Spleen (tissue), 11 donors: ENCODE measurements at regions not wholly inside any gene's neighbourhood (a gene's known extent, or its start where the extent isn't known, plus 50 kb on each side); places are given as distances from the start of the nearest gene placed in this dataset.

ENCODE experiments used
- DNase-seq: peaks from one replicate; pipeline ENCODE4 v3.0.0-alpha.2; 2020
- H3K27ac ChIP-seq, 8 donors: fragments of 200-600 bp; sonication (generic) in 7 of 8; 1 replicate in 4 of 8; 2 replicates in 4 of 8; pipeline versions ENCODE4 v1.5.0 to v1.8.0; 2016 to 2021; ENCODE audit warnings: inconsistent platforms in 4 of 8, mild to moderate bottlenecking in 4 of 8, moderate library complexity in 1 of 8
- H3K27me3 ChIP-seq, 7 donors: fragments of 200-600 bp; sonication (generic) in 6 of 7; replicated peaks in 1 of 7; 1 replicate in 4 of 7; 2 replicates in 3 of 7; pipeline versions ENCODE4 v1.5.0 to v1.8.0; 2016 to 2021; ENCODE audit warnings: inconsistent platforms in 3 of 7, mild to moderate bottlenecking in 1 of 7
- H3K36me3 ChIP-seq, 6 donors: fragments of 200-600 bp; sonication (generic) in 5 of 6; 1 replicate in 4 of 6; 2 replicates in 2 of 6; pipeline versions ENCODE4 v1.5.0 to v1.8.0; 2016 to 2021; ENCODE audit warnings: inconsistent platforms in 2 of 6
- H3K4me1 ChIP-seq, 6 donors: fragments of 200-600 bp; sonication (generic) in 5 of 6; 1 replicate in 3 of 6; 2 replicates in 3 of 6; pipeline versions ENCODE4 v1.5.0 to v1.8.0; 2016 to 2021; ENCODE audit warnings: inconsistent platforms in 3 of 6
- H3K4me3 ChIP-seq, 8 donors: fragments of 200-600 bp; sonication (generic) in 7 of 8; 1 replicate in 4 of 8; 2 replicates in 4 of 8; pipeline versions ENCODE4 v1.5.0 to v1.8.0; 2016 to 2021; ENCODE audit warnings: inconsistent platforms in 4 of 8, mild to moderate bottlenecking in 4 of 8, moderate library complexity in 2 of 8
- H3K9me3 ChIP-seq, 8 donors: fragments of 200-600 bp; sonication (generic) in 7 of 8; 1 replicate in 4 of 8; 2 replicates in 4 of 8; pipeline versions ENCODE4 v1.5.0 to v1.8.0; 2016 to 2021; ENCODE audit warnings: inconsistent platforms in 4 of 8
- CTCF ChIP-seq, 11 experiments: fragments of 200-600 bp in 7 of 11; fragments of 450-650 bp in 4 of 11; sonication (generic) in 4 of 11; IDR thresholded peaks in 8 of 11; conservative IDR thresholded peaks in 3 of 11; 1 replicate in 7 of 11; 2 replicates in 4 of 11; pipeline versions ENCODE4 v1.4.0 to v1.8.0; 2016 to 2021; ENCODE audit warnings: antibody characterized with exemption in 11 of 11, inconsistent platforms in 4 of 11, mild to moderate bottlenecking in 1 of 11
- POLR2A ChIP-seq, 3 donors: fragments of 450-650 bp; IDR thresholded peaks; one replicate each; pipeline ENCODE4 v1.5.1; 2017; ENCODE audit warnings: antibody characterized with exemption in 3 of 3, mild to moderate bottlenecking in 1 of 3
- POLR2AphosphoS5 ChIP-seq, 3 donors: sonication (generic); formaldehyde crosslinking; IDR thresholded peaks; one replicate each; pipeline ENCODE4 v1.5.1; 2017; ENCODE audit warnings: antibody characterized with exemption in 3 of 3
- WGBS, 5 donors: extraction: QIAGEN DNeasy Blood & Tissue Kit in 3 of 5; methylation state at CpG; one replicate each; pipeline versions ENCODE4 v1.1.5 to v1.1.7; 2013 to 2018; 5-methylcytosine and 5-hydroxymethylcytosine counted together
- intact Hi-C: fragments of 100-400 bp; cut with DNase I; formaldehyde crosslinking; loops from one replicate; pipeline ENCODE4 v1.15.0; 2023; ENCODE audit warnings: low total_unique reads
- donor health status: healthy with polysubstance abuse.
- donor health status: DM: no; HTN: no; CAD: no; lungs with moderate emphysema.
- donor health status: DM: no; HTN: no; CAD: no.
- donor health status: Bipolar disorder and iron deficiency.
- donor health status: healthy.
- donor health status: DM: no; HTN: no; CAD: no.
- donor health status: DM: yes; HTN: yes; CAD: no.

- Histone ChIP-seq H3K4me1 (peaks cover 0 to 8% (median 0%) of the 10 kb centered on the region in 6 donors), H3K9me3 (no peaks in the 10 kb centered on the region), H3K4me3 (no peak overlapping the region), H3K36me3 (no peaks in the 10 kb centered on the region), H3K27ac (no peak overlapping the region), H3K27me3 (peaks cover 0 to 8% (median 0%) of the 10 kb centered on the region in 7 donors)
- TF ChIP-seq CTCF (IDR thresholded peaks at IDR 0.05 in 8 of 11, conservative IDR thresholded peaks at IDR 0.05 in 3 of 11) (no peak), POLR2A (IDR thresholded peaks at IDR 0.05) (no peak), POLR2AphosphoS5 (IDR thresholded peaks at IDR 0.05) (no peak)
- intact Hi-C loops: no loop called here
- 85 to 95% (median 89%) methylated on average over 4 of the region's 4 CpGs for WGBS, 5 donors
- no peak for DNase-seq
Measured at GRCh38 chr5:135138116-135138850, 104.3 kb upstream of the PITX1 start.

- no peak for DNase-seq
- Histone ChIP-seq H3K27ac (no peak overlapping the region), H3K27me3 (peaks cover 0 to 8% (median 0%) of the 10 kb centered on the region in 7 donors), H3K4me1 (peaks cover 0 to 8% (median 0%) of the 10 kb centered on the region in 6 donors), H3K36me3 (no peaks in the 10 kb centered on the region), H3K4me3 (no peak overlapping the region), H3K9me3 (no peaks in the 10 kb centered on the region)
- TF ChIP-seq POLR2A (IDR thresholded peaks at IDR 0.05) (no peak), POLR2AphosphoS5 (IDR thresholded peaks at IDR 0.05) (no peak), CTCF (IDR thresholded peaks at IDR 0.05 in 8 of 11, conservative IDR thresholded peaks at IDR 0.05 in 3 of 11) (no peak)
- 84 to 93% (median 89%) methylated on average over 13 of the region's 13 CpGs for WGBS, 5 donors
- intact Hi-C loops: no loop called here
Measured at GRCh38 chr5:135137146-135137915, 103.3 kb upstream of the PITX1 start.

- no peaks in the 10 kb centered on the region for H3K9me3 ChIP-seq
- peaks cover 0 to 8% (median 0%) of the 10 kb centered on the region in 7 donors for H3K27me3 ChIP-seq
- H3K36me3 ChIP-seq: no peaks in the 10 kb centered on the region
- intact Hi-C loops: no loop called here
- H3K4me3 ChIP-seq: no peak overlapping the region
- no peak for DNase-seq
- peaks cover 0 to 8% (median 0%) of the 10 kb centered on the region in 6 donors for H3K4me1 ChIP-seq
- 67 to 93% (median 84%) methylated on average over 2 of the region's 2 CpGs for WGBS, 5 donors
- H3K27ac ChIP-seq: no peak overlapping the region
- no peak for TF ChIP-seq POLR2AphosphoS5 (IDR thresholded peaks at IDR 0.05)
- TF ChIP-seq POLR2A (IDR thresholded peaks at IDR 0.05): no peak
- no peak for TF ChIP-seq CTCF (IDR thresholded peaks at IDR 0.05 in 8 of 11, conservative IDR thresholded peaks at IDR 0.05 in 3 of 11)
Measured at GRCh38 chr5:135136546-135136945, 102.5 kb upstream of the PITX1 start.
